ENCODE measurements at regions not wholly inside any gene's neighbourhood (a gene's known extent, or its start where the extent isn't known, plus 50 kb on each side); places are given as distances from the start of the nearest gene placed in this dataset.

DNA sequence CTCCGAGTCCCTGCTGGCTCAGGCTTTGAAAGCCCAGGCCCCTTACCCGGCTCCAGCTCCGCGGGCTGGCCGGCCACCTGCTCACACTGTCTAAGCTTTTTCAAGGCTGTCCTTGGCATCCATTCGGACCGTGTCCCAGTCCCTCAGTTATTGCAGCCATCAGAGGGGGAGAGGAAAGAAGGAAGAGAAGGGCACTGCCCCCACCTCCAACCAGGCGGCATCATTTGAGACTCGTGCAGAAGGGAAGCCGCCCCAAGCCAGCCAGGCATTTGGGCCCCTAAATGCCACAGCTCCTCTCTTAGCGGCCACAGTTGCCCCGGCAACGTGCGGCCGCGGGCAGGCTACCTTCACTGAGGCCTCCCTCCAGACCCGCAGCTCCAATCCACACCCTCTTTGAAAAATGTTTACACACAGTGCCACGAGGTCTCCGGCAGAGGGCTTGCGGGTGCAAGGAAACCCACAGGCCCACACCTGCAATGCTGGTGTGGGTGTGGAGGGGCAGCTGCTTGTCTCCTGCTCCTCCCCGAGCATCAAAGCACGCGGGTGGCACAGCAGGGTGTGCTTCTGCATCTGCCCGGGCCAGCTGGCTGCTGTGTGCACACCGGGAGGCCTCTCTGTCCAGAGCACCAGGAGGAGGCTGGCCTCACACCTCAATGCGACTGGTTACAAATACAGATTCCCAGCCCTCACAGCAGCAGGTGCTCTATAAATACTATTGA lies 124.4 kb downstream of the CTTN start:
- no peak for DNase-seq

DNA sequence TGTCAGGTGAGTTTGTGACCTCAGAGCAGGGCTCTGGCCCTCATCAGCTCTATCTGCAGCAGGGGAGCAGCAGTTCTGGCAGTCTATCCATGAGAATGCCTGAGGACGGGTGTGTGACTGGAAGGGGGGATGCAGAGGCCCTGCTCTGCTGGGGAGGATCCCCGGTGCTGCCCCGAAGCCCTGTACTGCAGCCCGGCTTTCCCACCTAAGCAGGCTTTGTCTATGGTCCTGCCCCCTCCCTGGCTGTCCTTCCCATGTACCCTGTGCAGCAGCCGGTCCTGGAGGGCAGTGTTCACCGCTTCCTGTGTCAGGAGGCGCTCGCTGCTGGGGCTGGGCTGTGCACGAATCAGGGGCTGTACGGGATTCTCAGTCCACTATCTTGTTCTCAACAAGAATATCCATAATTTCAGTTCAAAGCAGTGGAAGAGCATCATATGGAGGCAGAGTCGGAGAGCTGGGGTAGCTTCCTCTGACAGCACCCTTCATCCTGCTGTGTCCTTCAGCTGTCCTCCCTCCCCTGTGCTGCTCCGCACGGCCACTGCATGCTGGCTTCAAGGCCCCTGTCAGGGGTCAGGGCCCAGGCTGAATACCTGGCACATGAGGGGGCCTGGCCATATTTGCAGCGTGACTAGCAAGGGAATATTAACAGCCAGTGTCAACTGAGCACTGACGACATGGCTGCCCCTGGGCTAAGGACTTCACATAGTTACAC lies 125.2 kb downstream of the CTTN start:
- no peak for DNase-seq

DNA sequence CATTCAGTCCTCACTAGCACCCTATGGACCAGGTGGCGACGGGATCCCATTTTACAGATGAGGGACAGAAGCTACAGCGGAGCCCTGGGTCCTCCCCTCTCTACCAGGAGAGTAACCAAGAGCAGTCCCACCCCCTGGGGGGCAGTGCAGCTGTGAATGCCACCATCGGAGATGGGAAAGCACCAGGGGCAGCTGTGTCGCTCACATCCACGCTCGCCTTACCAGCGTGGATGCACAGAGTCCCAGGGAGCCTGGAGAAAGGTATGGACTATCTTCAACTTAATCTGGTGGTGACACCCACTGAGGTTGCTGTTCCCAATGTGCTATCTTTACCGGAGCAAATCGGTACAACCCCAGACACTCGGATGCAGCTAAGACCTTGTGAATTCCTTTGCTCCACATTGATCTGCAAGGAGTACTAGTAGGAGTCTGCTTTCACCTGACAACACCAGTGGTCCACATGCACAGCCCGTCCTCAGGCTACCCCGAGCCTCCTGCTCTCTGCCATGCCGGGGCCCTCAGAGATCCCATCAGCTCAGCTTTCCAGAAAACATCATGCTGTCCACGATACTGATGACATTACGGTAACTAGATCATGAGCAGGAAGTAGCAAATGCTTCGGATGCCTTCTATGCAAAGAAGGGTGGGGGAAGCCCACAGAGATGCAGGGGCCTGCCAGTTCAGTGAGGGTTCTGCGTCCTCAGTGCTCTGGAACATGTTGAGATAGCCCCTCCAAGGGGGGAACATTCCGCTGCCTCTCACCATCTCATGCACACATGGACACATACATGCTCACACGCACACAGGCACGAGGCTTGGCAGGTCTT lies 126.0 kb downstream of the CTTN start:
- DNase-seq, result no peak

DNA sequence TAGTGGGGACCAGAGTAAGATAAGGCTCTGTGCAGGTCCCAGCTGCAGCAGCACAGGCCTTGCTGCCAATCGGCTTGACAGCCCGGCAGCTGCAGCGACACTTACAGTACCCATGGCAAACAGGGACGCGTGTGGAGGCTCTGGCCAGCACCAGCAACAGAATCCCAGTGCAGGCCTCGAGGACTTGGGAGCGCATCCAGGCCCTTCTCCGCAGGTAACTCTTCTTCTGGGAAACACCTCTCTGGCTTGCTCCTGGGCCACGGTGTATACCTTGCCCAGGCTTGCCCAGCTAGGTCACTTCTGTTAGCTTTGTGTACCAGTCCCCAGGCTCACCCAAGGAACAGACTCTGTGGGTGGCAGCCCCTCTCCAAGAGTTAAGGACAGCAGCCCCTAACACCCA lies 126.7 kb downstream of the CTTN start:
- DNase-seq, result no peak

DNA sequence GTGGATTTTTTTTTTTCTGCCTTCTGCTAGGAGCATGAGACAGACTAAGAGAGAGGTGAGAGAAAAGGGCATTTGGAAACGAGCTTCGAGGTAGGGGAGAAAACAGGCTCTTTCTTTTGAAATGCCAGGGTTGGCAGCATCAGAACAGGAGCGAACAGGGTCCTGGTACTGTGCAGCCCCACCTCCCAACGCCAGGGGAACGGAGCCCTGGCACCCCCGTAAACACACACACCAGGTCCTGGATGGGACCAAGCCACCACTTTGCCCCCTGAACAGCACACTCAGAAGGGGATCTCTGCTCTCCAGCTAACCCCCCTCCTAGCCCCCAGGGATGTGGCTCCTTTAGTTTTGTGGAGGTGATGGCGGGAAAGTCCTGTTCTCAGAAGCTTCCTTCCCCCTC lies 127.1 kb downstream of the CTTN start:
- no peak for DNase-seq

DNA sequence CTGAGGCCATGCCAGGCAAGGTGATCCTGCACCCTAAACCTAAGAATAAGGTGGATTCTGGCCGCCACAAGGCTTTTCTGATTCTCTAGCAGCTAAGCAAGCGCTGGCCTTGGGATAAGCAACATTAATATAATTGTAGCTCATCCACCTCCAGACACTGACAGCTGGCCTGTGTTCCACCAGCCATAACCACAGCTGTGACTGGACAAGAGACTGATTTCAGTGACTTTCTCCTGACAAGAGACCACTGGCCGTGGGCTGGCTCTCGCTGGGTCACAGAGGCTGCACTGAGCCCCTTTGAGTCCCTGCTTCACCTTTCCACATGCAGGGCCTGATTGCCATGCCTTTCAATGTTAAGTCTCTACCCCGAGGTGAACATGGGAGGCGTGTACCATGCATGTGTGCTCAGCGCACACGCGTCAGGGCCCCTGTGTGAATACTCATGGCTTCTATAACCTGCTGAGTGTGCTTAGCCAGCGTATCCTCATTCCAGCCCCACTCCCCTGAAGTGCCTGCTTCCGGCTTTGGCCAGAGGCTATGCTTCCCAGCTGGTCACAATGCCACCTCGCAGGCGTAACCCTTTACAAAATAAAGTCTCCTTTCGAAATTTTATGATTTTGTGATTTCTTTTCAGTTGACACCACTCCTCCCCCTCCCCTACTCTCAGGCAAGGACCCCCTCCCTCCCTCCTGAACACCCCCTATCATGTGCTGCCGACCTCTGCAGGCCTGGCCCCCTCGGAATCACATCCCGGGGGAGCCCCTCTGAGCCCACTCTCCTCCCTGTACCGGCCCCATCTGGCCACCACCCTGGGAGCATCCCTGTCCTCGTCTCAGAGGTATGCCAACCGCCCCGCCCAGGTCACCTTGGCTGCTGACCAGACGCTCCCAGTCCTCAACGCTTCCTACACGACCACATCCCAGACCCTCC lies 128.1 kb downstream of the CTTN start:
- no peak for DNase-seq

DNA sequence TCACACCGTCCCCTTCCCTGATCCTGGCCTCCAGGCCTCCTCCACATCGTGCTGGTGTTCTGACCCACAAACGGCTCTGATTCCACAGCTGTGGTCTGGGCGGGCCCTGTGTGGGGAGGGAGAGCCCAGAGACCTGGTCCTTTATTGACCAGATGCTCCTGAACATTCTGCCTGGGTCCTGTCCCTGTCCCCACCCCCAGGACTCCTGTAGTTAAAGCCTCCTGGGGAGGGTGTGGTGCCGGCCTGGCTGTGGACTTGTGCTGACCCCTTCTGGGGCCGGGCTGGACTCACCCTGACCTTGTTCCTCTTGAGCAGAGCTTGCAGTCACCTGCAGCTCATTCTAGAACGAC lies 128.7 kb downstream of the CTTN start:
- no peak for DNase-seq

DNA sequence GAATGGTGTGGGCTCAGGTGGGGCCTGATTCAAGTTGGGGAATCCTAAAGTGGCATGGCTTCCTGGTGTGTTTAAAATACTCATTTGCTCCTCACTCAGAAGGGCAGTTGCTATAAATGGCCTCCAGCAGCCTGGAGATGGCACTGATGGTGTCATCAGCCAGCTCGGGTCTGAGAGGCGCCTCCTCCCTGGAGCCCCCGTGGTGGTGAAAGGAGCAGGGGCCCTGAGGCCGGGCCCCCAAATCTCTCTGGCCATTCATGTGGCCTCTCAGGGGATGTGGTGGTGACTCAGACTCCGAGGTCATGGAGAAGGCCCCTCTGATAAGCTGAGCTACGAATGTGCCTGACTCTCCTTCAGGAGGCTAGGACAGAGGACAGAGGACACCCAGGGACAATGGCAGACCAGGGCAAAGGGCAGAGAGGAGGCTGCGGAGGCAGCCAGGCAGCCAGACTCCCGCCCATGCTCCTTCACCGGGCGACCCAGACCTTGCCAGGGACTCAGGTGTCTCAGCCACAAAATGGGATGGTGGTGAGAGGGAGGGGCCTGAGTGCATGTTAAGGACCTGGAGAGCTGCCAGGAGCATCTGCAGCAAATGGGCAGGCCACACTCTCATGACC lies 129.2 kb downstream of the CTTN start:
- no peak for DNase-seq

DNA sequence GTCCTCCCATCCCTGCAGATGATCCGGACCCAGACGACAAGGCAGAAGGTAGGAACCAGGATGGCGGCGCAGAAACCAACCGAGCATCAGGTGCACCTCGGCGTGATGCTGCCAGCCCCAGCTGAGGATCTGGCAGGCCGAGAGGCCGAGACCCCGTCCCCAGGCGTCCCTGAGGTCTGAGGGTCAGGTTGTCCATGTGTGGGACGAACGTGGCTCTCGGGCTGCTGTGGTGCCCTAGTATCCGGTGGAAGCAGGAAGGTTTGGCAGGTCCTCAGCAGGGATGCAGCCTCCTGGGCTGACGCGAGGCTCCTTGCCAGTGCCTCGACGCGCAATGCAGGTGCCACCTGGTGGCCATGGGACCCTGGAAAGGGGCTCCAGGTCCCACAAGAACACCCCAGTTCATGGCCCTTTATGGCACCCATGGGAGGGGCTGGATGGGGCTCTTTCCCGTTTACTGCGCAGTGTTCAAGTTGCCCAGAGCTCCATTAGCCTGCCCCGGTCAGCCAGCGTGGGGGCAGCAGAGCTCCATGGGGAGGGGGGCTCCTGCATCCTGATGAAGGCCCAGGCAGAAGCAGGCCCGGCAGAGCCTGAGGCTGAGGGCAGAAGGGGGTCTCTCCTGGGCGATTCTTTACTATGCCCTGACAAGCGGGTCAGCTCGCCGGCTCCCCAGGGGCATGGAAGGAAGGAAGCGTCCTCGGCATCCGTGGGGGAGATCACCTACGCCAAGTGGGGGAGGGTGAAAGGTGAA lies 129.9 kb downstream of the CTTN start:
- DNase-seq, result no peak

DNA sequence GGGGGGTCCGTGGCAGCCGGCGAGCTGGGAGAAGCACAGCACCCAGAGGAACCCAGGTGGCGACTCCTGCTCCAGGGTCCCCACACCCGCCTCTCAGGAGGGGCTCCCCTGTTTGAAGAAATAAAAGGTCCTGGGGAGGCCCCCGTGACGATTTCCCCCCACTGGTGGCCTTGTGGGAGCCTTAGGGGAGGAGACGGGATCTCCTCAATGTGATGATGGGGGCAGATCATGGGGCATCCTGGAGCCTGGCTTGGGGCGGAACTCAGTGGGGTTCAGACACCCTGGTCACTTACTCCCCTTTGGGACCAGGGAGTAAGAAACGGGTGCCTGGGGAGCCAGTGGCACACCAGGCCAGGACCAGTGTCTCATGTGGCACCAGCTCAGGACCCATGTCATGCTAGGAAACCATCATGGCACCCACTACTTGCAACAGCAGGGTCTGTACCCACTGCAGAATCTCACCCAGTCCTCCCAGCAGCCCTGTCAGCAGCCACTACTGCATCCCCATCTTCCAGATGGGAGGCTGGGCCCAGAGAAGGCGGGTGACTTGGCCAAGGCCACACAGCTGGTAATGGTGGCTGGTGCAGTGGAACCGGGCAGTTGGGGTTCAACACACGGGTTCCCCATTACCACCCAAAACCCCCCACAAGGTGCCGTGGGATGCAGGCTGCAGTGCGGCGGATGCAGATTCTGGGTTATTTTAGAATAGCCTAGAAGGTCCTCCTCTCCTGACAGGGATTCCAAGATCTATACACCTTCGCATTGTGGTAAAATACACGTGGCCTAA lies 130.7 kb downstream of the CTTN start:
- DNase-seq, result no peak

DNA sequence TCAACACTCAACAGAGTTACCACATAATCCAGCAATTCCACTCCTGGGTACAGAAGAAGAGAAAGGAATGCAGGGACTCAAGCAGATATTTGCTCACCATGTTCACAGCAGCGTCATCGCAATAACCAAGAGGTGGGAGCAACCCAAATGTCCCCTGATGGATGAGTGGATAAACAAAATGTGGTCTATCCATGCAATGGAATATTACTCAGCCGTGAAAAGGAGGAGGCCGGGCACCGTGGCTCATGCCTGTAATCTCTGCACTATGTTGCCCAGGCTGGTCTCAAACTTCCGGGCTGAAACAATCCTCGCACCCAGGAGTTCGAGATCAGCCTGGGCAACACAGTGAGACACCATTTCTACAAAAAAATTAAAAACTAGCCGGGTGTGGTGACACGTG lies 131.7 kb downstream of the CTTN start:
- DNase-seq, result no peak

DNA sequence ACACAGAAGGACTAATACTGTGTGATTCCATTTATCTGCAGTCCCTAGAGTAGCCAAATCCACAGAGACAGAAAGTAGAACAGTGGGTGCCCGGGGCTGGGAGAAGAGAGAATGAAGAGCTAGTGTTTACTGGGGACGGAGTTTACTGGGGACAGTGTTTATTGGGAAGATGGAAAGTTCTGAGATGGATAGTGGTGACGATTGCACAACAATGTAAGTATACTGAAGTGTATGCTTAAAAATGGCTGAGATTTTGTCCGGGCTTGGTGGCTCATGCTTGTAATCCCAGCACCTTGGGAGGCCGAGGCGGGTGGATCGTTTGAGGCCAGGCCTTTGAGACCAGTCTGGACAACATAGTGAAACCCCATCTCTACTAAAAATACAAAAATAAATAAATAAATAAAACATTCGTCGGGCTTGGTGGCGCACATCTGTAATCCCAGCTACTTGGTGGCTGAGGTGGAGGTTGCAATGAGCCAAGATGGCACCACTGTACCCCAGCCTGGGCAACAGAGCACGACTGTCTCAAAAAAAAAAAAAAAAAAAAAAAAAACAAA lies 132.4 kb downstream of the CTTN start:
- DNase-seq, result no peak

DNA sequence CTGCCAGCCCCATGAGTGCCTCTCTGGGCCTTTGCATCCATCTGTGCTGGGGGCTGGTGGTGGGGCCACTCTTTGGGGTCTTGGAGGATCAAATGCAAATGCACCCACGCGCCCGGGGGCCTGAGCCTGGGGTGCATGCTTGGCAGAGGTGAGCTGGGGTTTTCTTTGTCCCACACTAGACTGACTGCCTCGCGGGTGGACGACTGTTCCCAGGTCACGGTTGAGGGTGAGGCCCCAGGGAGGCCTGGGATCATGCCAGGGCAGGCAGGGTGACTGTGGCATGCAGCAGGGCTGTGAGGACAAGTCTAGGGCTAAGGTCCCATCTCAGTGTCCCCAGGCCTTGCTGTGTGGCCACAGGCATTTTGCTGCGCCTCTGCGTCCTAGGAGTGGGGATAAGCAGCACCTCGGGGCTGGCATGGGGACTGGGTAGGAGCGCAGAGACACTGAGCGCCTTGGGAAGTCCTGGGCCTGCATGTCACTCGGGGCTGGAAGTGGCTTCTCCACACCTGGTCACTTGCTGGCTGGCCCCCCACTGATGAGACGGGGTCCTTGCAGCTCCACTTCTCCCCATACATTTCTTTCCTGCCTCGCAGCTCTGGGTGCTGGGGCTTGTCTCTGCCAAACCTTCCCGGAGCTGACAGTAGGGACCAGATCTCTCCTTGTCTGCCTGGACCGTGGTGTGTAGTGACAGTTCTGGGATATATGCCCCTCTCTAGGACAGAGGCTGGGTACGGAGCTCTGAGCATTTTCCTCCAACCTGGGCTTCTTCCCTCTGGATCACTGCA lies 133.1 kb downstream of the CTTN start:
- no peak for DNase-seq

DNA sequence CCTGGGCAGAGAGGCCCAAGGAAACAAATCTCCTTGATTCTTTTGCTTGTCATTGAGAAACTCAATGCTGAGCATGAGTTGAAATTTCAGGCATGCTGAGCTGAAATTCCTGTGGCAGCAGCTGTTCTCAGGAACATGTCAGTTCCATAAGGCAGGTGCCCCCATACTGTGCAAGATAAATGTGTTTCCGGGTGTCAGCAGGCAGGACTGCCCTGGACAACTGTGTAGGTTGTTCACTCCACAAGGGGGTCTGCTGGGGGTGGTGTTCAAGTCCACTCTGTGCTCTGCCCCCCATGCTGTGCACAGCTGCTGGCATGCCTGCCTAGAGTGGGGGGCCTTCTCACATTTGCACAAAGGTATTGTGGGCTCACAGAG lies 133.7 kb downstream of the CTTN start:
- no peak for DNase-seq

DNA sequence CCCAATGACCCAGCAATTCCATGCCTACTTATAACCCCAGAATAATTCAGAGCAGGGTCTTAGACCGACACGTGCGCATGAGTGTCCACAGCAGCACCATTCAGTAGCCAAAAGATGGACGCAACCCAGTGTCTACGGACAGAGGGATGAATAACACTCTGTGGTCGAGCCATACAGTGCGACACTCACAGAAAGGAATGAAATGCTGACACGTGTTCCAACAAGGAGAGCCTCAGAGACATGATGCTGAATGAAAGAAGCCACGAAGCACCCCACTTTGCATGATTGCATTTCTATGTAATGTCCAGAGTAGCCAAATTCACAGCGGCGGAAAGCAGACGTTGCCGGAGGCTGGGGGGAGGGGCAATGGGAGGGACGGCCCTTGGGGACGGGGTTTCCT lies 134.4 kb downstream of the CTTN start:
- DNase-seq, result no peak

DNA sequence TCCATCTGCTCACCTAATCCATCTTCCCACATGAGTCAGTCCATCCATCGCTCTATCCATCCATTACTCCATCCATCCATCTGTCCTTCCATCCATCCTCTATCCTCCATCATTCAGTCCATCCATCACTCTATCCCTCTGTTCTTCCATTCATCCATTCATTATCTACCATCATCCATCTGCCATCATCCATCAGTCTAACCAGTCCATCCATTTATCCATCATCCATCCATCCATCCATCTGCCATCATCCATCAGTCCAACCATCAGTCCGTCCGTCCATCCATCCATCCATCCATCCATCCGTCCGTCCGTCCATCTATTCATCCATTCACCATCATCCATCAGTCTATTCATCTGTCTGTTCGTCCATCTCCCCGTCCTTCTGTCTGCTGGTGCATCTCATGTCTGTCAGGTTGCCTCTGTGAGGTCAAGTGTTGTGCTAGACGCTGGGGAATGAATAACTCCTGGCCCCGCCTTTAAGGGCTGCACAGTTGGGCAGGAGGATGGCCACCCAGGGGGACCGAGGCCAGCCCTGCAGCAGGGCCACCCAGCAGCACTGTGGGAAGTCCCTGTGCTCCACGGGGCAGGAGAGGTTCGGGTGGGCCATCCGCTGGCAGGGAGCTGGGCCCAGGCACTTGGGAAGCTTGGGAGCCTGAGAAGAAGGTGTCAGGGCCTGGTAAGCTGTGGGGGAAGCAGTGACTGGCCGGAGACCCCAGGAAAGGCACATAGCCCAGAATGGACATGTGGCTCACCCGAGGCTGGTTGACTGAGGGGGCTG lies 137.1 kb downstream of the CTTN start:
- DNase-seq, result no peak

DNA sequence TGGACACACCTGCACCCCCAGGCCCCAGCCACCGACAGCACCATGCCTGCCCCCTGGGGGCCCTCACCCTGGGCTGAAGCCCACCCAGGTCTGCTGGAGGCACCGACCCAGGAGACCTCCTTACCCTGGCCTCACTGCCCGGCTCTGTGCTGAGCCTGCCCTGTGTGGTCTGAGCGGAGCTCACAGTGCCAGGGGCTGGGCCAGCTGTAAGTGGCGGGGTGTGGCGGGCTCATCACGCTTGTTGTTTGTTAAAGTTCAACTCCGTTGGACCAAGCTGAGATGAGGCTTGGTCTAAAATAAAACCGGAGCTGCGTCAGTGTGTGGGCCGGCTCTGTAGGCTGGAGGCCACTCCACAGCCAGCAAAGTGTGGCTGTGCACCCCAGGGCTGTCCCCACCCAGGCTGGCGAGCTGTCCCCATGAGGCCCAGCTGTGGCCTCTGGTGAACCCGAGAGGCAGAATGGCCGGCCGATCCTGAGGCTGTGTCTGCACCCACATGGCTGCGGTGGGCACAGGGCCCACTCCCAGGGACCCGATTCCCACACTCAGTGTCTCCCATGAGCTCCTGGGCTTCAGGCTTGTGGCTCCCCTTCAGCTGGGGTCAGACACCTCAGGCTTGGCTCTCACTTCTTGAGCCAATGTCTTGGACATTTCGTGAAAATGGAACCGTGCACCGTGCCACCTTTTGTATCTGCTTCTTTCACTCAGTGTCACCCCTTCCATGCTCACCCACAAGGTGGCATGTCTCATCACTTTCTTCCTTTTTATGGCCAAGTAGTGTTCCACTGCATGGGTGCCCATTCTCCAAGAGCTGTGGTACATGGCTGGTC lies 137.9 kb downstream of the CTTN start:
- DNase-seq, result no peak

Measured in central memory CD4-positive, alpha-beta T cell (primary cell).